Caco-2 (cell line): ENCODE measurements at regions not wholly inside any gene's neighbourhood (a gene's known extent, or its start where the extent isn't known, plus 50 kb on each side); places are given as distances from the start of the nearest gene placed in this dataset.
A peak's percentile ranks its signal among the peaks of the same experiment; 100 is the strongest.

Experiments
- BruUV-seq: library from RNA; stranded (reverse); fragments of 400-500 nt; replicated peaks from 2 replicates; lab custom pipeline; 2021; lab: Mats Ljungman, UMichigan
- CTCF ChIA-PET: fragments of 300-600 bp; sonication (Branson Sonifier 250); formaldehyde crosslinking; loops from one replicate; lab custom pipeline; 2022; ENCODE audit warnings: antibody characterized with exemption; lab: Charles Lee
- POLR2A ChIA-PET: fragments of 300-600 bp; sonication (Branson Sonifier 250); formaldehyde crosslinking; loops from one replicate; lab custom pipeline; 2022; ENCODE audit warnings: antibody characterized with exemption; lab: Charles Lee
- DNase-seq, 2 experiments: peaks; one replicate each; pipeline versions ENCODE4 v3.0.0 to v3.0.0-alpha.2; 2020 to 2022
- H3K27me3 ChIP-seq: replicated peaks from 2 replicates; pipeline ENCODE4 v1.6.0; 2011; ENCODE audit warnings: low read length; ENCODE audit not compliant: control insufficient read depth, insufficient read depth
- H3K36me3 ChIP-seq: 2 replicates; pipeline ENCODE4 v1.5.1; 2011; ENCODE audit warnings: low read length; ENCODE audit not compliant: control insufficient read depth, insufficient read depth
- H3K4me1 ChIP-seq: fragments of 250-450 bp; sonication (Bioruptor Pico); 2 replicates; pipeline ENCODE4 v1.5.1; 2020; ENCODE audit warnings: mild to moderate bottlenecking
- H3K4me3 ChIP-seq: 2 replicates; pipeline ENCODE4 v1.5.1; 2011; ENCODE audit warnings: low read depth, mild to moderate bottlenecking, control low read depth, low read length
- H3K9me3 ChIP-seq: fragments of 250-450 bp; sonication (Bioruptor Pico); 2 replicates; pipeline ENCODE4 v1.5.1; 2020; ENCODE audit warnings: mild to moderate bottlenecking, moderate library complexity
- H3K27ac Mint-ChIP-seq: one replicate; pipeline ENCODE4 v1.8.0; 2022; ENCODE audit warnings: mixed read lengths; ENCODE audit not compliant: unreplicated experiment
- H3K27me3 Mint-ChIP-seq: one replicate; pipeline ENCODE4 v1.8.0; 2022; ENCODE audit warnings: mixed read lengths; ENCODE audit not compliant: insufficient read depth, unreplicated experiment
- H3K36me3 Mint-ChIP-seq: one replicate; pipeline ENCODE4 v1.8.0; 2022; ENCODE audit warnings: mild to moderate bottlenecking, mixed read lengths; ENCODE audit not compliant: insufficient read depth, unreplicated experiment
- H3K4me1 Mint-ChIP-seq: one replicate; pipeline ENCODE4 v1.8.0; 2022; ENCODE audit warnings: low read depth, mixed read lengths; ENCODE audit not compliant: unreplicated experiment
- H3K4me3 Mint-ChIP-seq: one replicate; pipeline ENCODE4 v1.8.0; 2022; ENCODE audit warnings: mild to moderate bottlenecking, moderate library complexity, mixed read lengths; ENCODE audit not compliant: unreplicated experiment
- H3K9me3 Mint-ChIP-seq: one replicate; pipeline ENCODE4 v1.8.0; 2022; ENCODE audit warnings: mixed read lengths; ENCODE audit not compliant: unreplicated experiment
- CTCF ChIP-seq, 2 experiments: fragments of 200-600 bp in 1 of 2; IDR thresholded peaks; 1 replicate in 1 of 2; 2 replicates in 1 of 2; pipeline versions ENCODE4 v1.5.1 to v1.8.0; 2011 to 2022; ENCODE audit warnings: antibody characterized with exemption in 1 of 2, control low read depth in 1 of 2, inconsistent platforms in 1 of 2, low read depth in 1 of 2, low read length in 1 of 2, mild to moderate bottlenecking in 1 of 2, moderate library complexity in 1 of 2; ENCODE audit not compliant: insufficient read depth in 1 of 2, severe bottlenecking in 1 of 2, unreplicated experiment in 1 of 2
- intact Hi-C: fragments of 100-400 bp; cut with micrococcal nuclease; formaldehyde crosslinking; loops from one replicate; pipeline ENCODE4 v1.10.0; 2022; ENCODE audit not compliant: unreplicated experiment

- Mint-ChIP-seq H3K27me3 (peaks cover 2% of the 10 kb centered on the region), H3K9me3 (no peaks in the 10 kb centered on the region), H3K27ac (no peak overlapping the region), H3K36me3 (no peaks in the 10 kb centered on the region), H3K4me1 (no peaks in the 10 kb centered on the region), H3K4me3 (no peak overlapping the region)
- ChIA-PET POLR2A (no interaction called here), CTCF (no interaction called here)
- intact Hi-C loops, result no loop called here
- TF ChIP-seq CTCF (IDR thresholded peaks at IDR 0.05; ENCODE audit: insufficient read depth in 1 of 2, low read depth in 1 of 2, low read length in 1 of 2, severe bottlenecking in 1 of 2, unreplicated experiment in 1 of 2), result no peak
- H3K36me3 ChIP-seq, result no peaks in the 10 kb centered on the region
- H3K4me3 ChIP-seq, result no peak overlapping the region
- no TSS peak for BruUV-seq
- no peaks in the 10 kb centered on the region for H3K4me1 ChIP-seq
- H3K9me3 ChIP-seq, result no peaks in the 10 kb centered on the region
- no peak for DNase-seq
- H3K27me3 ChIP-seq, result no peaks in the 10 kb centered on the region
These were observed 222.3 kb upstream of the SMLR1 start for GRCh38 chr6:130604841-130605399.

DNA sequence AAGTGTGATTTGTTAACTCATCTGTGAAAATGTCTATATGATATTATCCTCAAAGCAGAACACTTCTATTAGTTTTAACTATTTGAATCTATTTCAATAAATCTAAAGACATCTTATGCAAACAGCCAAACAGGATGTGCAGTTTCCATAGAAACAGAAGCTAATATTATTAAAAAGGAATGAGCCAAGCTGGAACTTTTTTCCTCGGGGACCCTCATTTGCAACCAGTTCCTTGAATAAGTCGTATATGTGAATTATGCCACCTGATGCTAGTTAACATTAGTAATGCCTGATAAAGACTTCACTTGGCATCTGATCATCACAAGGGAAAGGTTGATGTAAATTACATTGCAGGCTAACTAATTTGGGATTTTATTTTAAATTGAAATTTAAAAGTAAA is 216.9 kb upstream of the SMLR1 start:
- Histone ChIP-seq H3K27me3 (no peaks in the 10 kb centered on the region), H3K4me1 (no peaks in the 10 kb centered on the region), H3K4me3 (no peak overlapping the region), H3K9me3 (no peaks in the 10 kb centered on the region), H3K36me3 (no peaks in the 10 kb centered on the region)
- no peak overlapping the region for H3K4me3 Mint-ChIP-seq
- peaks cover 5% of the 10 kb centered on the region for H3K36me3 Mint-ChIP-seq
- intact Hi-C loops, result no loop called here
- H3K27ac Mint-ChIP-seq, result no peak overlapping the region
- no TSS peak for BruUV-seq
- H3K27me3 Mint-ChIP-seq, result peaks cover 6% of the 10 kb centered on the region
- DNase-seq, result no peak
- POLR2A ChIA-PET, result no interaction called here
- no peaks in the 10 kb centered on the region for H3K9me3 Mint-ChIP-seq
- CTCF ChIA-PET, result no interaction called here
- no peaks in the 10 kb centered on the region for H3K4me1 Mint-ChIP-seq
- no peak for TF ChIP-seq CTCF (IDR thresholded peaks at IDR 0.05; ENCODE audit: insufficient read depth in 1 of 2, low read depth in 1 of 2, low read length in 1 of 2, severe bottlenecking in 1 of 2, unreplicated experiment in 1 of 2)

DNA sequence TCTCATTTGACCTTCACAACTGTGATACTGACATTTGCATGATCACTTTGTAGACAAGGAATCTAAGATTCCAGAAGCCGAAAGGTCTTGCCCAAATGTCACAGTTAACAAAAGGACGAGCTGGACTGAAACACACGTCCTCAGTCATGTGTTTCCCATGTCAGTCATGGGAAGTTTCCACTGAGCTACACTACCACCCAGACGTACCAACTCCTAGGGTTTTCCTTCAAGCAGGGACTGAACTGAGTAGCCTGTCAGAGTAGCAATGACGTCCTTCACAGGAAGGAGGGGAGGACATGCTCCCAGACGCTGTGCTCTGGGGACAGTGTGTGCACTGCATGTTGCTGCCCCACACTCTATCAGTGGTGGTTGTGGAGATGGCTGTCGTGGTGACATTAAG is 215.8 kb upstream of the SMLR1 start:
- H3K4me1 ChIP-seq, result no peaks in the 10 kb centered on the region
- CTCF ChIA-PET, result no interaction called here
- intact Hi-C loops, result no loop called here

More for the DNA sequence above, 215.8 kb upstream of the SMLR1 start:
- TF ChIP-seq CTCF (IDR thresholded peaks at IDR 0.05; ENCODE audit: insufficient read depth in 1 of 2, low read depth in 1 of 2, low read length in 1 of 2, severe bottlenecking in 1 of 2, unreplicated experiment in 1 of 2), result no peak
- Mint-ChIP-seq H3K4me3 (no peak overlapping the region), H3K36me3 (peaks cover 5% of the 10 kb centered on the region), H3K4me1 (no peaks in the 10 kb centered on the region), H3K27ac (no peak overlapping the region), H3K27me3 (peaks cover 6% of the 10 kb centered on the region), H3K9me3 (no peaks in the 10 kb centered on the region)
- H3K27me3 ChIP-seq, result no peaks in the 10 kb centered on the region
- H3K36me3 ChIP-seq, result no peaks in the 10 kb centered on the region
- POLR2A ChIA-PET, result no interaction called here
- no peak overlapping the region for H3K4me3 ChIP-seq
- no peaks in the 10 kb centered on the region for H3K9me3 ChIP-seq
- peak in 1 of 2 experiments; percentile 25 for DNase-seq
- BruUV-seq, result no TSS peak
